ELR (cell line): ENCODE measurements at regions not wholly inside any gene's neighbourhood (a gene's known extent, or its start where the extent isn't known, plus 50 kb on each side); places are given as distances from the start of the nearest gene placed in this dataset.
"Not testable (repeated sequence)": the region's sequence is repeated elsewhere in the genome, so short reads cannot be mapped to it uniquely, and the experiment has no call there.

ENCODE experiments used
- DNase-seq: peaks from one replicate; pipeline ENCODE4 v3.0.0-alpha.2; 2015; ENCODE audit warnings: low read depth

GRCh38 chr2:171266102-171266501 lies 105.4 kb upstream of the TLK1 start:
- no peak for DNase-seq

DNA sequence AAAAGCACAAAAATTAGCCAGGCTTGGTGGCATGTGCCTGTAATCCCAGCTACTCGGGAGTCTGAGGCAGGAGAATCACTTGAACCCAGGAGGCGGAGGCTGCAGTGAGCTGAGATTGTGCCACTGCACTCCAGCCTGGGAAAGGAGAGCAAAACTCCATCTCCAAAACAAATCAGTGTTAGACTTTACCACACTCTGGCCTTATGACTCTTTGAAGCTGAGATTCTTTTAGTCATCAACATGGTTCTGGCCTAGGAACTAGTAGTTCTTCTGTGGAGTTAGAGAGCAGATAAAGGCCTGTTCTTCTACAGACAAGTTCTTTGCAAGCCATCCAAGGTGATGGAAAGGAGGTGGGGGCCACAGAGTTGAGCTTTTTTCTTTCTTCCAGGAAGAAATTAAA lies 100.8 kb upstream of the TLK1 start:
- DNase-seq: not testable (repeated sequence)

- DNase-seq: no peak
These were observed 100.1 kb upstream of the TLK1 start for GRCh38 chr2:171260471-171261424.

GRCh38 chr2:171254666-171255065 lies 94.0 kb upstream of the TLK1 start:
- DNase-seq: no peak

DNA sequence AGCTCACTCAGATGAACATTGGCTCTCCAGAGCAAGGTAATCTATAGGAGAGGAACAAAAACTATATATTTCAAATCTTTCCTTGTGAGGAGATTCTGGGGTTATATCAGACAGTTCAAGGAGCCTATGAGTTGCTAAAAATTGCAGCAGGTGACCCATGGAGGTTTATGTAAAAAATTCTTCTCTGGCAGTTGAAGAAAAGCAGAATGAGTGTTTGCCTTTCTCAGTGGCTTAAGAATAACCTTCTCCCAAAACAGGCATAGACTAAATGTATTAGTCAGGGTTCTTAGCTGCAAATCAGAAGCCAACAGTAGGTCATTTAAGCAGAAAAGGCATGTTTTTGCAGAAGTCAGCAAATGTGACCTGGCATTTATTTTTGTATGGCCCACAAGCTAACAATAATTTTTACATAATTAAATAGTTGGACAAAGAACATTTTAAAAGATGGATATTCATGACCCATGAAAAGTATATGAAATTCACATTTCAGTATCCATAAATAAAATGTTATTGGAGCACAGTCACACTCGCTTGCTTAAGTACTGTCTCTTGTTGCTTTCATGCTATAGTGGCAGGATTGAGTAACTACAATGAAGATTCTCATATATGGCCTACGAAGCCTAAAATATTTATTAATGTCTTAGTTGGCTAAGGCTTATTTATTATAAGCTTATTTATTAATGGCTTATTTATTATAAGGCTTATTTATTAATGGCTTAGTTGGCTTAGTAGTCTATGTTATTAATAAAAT lies 93.4 kb upstream of the TLK1 start:
- DNase-seq: peak; percentile 19

GRCh38 chr2:171253279-171253678 lies 92.6 kb upstream of the TLK1 start:
- DNase-seq: no peak

GRCh38 chr2:171249689-171250088 lies 89.0 kb upstream of the TLK1 start:
- DNase-seq: no peak

GRCh38 chr2:171247741-171248662 lies 87.3 kb upstream of the TLK1 start:
- no peak for DNase-seq

DNA sequence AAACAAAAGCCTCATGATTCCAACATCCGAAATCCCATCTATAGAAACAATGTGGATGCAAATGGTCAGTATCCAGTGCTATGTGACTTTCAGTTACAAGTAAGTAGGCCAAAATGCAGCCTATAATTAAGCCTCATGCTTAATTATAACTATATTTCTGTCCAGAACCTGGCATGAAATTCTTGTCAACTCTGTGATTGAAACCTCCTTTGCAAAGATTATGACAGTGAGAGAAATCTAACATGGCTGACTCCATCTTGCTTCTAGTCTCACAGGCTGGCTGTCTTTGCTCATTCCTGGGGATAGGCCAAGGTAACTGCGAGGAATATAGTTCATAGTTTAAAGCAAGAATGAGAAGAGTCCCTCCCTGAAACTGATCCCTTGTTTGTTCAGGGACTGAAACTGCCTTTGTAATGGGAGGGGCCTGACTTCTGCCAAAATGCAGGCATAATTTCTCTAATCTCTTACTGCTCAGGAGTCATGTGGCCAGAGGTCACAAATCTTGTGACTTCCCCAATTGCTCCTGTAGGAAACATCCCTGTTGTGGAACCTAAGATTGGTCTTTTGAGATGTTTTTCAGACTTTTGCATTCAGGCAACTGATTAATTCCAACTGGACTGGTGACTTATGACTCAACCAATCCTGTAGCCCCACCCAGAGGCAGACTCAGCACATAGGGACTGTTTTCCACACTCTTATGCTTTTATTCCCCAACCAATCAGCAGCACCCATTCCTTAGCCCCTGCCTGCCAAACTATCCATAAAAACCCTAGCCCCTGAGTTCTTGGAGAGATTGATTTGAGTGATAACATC lies 84.5 kb upstream of the TLK1 start:
- peak; percentile 54 for DNase-seq

DNA sequence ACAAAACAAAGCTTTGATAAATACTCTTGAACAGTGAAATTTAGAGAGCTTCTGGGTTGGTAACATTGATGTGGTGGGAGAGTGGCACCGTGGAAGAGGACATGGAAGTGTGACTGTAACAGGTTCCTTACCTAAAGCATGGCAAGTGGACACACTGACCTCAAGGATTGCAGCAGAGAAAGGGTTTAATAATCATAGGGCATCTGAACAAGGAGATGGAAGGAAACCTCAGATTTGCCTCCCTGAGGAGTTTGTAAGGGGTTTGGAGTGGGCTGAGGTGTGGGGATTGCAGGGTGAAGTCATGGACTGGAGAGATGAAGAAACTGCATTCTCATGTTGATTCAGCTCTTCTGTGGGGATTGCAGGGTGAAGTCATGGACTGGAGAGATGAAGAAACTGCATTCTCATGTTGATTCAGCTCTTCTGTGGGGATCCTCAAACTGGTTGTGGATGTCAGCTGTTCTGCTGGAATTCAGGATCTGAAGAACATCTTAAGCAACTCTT lies 83.8 kb upstream of the TLK1 start:
- peak; percentile 42 for DNase-seq

GRCh38 chr2:171241771-171242170 lies 81.1 kb upstream of the TLK1 start:
- DNase-seq: no peak

DNA sequence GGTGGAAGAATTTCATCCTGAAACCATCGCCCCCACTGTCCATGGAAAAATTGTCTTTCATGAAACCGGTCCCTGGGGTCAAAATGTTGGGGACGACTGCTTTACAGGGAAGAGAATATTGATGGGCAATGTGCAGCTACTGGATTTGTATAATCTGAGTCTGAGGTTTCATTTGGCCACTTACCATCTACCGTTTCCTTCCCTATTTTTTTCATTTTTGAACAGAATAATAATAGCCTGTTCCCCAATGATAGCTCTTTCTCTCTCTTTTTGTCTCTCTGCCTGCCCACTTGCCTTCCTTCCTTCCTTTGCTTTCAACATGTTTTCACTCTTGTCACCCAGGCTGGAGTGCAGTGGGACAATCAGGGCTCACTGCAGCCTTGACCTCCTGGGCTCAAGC lies 78.3 kb upstream of the TLK1 start:
- DNase-seq: no peak

DNA sequence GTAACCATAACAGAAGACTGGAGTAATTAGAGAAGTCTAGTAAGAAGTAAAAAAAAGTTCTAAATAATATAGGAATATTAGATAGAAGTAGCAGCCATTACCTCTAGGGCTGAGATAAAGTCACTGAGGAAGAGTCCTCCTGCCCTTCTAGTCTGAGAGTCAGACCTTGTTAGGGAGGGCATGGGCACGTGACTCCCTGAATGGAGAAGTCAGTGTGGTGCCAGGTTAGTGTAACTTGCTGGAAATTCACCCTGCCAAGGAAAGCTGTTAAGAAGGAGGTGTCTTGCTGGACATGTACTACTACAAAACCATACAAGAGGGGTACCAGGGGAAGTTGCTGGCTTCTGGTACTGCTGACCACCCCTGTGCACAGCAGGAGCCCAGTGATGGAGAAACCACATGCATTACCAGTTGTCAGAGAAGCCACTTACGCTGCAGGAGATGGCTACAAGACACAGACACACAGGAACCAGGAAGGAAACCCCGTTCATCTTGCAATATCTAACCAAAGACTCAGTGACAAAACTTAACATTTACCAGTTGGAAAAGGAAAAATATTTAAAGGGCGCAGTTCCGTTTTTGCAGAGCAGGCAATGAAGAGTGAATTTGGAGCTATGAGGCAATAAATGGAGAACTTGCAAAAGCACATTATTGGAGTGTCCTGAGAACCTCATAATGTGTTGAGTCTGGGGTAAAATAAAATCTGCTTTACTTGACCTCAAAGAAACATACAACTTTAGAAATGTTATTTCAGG lies 77.2 kb upstream of the TLK1 start:
- DNase-seq: no peak

DNA sequence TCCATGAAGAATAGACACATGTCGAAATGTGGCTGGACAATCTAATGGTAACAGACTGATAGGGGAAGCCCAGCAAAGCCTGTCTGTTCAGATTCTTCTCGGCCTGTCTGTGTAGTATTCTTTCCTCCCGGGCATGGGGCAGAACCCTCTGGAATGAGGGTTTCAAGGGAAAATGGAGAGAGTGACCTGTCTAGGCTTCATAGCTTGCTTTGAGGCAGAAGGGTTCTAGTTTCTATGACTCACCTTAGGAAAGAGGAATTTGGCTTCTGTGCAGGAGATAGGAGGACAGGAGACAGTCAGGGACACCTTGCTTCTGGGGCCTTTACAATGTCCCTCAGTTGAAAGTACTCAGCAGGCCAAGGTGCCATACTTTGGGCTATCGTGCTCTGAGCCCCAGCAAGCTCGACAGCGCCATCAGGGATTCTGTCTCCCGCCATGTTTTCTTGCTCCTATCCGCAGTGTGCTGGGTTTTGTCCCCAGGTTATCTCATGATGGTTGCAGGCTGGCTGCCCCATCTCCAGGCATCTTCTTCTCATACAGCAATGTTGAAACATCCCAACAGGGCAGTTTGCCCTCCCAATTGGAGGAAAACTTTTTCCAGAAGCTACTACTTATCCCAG lies 74.7 kb upstream of the TLK1 start:
- DNase-seq: no peak

DNA sequence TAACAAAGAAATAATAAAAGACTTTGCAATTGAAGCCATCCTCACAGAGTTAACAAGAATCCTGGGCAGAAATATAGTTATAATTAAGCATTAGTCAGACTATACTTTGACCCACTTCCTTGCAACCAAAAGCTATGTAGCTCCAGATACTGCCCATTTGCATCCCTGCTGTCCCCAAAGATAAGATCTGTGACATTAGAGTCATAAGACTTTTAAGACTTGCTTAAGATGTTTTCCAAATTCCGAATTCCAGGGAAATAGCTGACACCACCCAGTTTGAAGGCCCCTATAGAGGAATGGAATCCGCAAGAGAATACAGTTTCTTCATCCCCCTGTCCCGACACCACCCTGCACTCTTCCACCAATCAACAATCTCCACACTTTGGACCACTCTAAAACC lies 69.5 kb upstream of the TLK1 start:
- DNase-seq: no peak

- DNase-seq: no peak
These were observed 68.1 kb upstream of the TLK1 start for GRCh38 chr2:171228826-171229225.

GRCh38 chr2:171227066-171227782 lies 66.5 kb upstream of the TLK1 start:
- peak; percentile 59 for DNase-seq

DNA sequence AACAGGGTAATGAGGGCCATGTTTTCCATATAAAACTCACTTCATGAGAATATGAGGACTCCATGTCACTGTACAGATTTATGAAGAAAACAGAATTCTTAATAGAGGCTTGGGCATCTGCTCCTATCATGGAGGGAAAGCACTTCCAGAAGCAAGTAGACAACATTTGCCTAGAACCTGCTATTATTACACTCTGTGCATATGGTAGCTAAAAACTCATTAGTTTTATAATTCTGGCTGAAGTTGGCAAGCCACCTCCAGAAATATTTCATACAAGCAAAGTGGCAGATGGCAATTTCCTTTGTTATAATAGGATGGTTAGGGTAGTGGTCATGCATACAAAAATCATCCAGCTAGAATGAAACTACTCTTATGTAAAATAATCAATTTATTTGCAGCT lies 65.8 kb upstream of the TLK1 start:
- DNase-seq: no peak

DNA sequence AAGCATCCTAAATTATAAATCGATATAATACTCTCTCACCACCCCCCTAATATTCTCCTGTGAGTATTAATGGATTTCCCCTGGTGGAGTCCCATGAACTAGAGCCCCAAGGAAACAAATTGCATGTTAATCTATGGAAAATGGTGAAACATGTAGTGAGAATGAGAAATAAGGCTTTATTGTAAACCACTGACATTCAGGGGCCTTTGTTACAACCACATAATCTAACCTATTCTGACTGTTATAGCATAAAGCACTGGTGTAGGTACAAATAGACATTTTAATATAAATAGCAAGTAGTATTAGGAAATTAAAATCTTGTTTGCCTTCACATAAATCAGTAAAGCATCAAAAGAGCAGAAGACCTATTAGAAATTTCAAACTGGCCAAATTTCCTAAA lies 65.3 kb upstream of the TLK1 start:
- DNase-seq: no peak
